OCI-M2 (cell line): ENCODE measurements at regions not wholly inside any gene's neighbourhood (a gene's known extent, or its start where the extent isn't known, plus 50 kb on each side); places are given as distances from the start of the nearest gene placed in this dataset.

ENCODE experiments used
- DNase-seq: peaks from one replicate; lab custom pipeline; 2025; ENCODE audit not compliant: unreplicated experiment; lab: John Stamatoyannopoulos, UW

GRCh38 chr9:23412458-23412857 is 413.6 kb downstream of the ELAVL2 start:
- DNase-seq = no peak

DNA sequence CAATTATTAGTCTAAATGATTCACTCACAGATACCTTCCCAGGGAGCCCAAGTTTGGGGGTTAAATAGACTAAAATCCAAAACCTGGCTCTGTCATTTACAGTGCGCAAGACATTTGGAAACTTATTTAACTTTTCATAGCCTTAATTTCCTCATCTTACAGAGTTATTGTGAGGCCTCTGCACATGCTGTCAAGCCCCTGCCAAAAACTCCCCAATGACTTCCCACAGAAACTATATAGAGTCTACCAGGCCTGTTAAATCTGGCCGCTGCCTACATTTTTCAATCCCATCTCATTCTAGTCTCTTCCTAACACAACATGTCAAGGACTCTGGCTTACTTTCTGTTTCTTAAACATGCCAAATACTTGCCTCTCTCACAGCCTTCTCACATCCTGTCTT is 412.5 kb downstream of the ELAVL2 start:
- no peak for DNase-seq

DNA sequence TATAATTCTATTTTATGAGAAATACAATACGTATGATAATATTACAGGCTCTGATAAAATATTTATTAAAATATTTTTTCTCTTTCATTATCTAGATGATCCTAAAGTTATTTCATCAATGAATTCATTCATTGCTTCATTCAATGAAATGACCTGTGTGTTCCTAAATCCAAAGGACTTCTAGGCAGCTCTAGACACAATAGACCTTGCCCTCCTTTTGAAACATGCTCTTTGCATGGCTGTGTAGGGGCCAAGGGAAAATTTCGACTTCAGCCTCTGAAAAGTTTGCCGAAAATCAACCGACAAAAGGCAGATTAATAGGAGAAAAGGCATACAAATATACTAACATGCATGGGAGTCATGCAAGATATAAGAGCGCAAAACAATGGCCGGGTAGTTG is 402.0 kb downstream of the ELAVL2 start:
- no peak for DNase-seq

DNA sequence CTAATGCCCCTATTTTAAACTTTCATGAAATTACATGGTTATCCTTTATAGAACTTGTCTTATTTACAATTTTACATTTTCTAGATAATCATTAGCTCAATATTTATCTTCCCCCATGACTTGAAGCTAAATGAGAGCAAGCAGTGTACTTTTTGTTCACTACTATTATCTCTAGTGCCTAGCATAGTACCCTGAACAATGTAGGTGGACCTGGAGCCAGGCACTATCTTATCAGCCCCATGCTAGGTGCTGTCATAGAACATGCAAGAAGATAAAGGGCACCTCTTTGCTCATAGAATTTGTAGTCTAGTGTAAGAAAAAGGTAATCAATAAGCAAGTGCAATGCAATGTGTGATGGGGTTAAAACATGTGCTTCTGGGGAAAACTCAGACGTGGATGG is 399.9 kb downstream of the ELAVL2 start:
- DNase-seq = no peak

- no peak for DNase-seq
Measured at GRCh38 chr9:23431459-23431858, 394.6 kb downstream of the ELAVL2 start.

DNA sequence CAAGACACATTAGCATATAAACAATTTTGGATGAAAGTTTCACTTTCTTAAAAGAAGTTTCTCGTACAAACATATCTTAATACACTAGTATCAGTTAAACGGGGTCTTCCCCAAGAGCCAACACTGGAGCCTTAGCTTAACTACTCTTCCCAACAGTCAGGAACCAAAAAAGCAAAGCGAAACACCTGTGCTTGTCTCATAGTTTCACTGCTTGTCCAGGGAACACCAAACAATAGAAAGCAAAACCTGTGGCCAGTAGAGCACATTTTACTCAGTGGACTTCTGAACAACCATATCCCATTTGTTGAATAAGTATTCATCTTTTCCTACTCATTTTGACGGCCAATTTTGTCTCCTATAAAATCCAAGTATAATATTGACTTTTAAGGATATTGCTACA is 391.4 kb downstream of the ELAVL2 start:
- DNase-seq = no peak

GRCh38 chr9:23438299-23438907 is 387.6 kb downstream of the ELAVL2 start:
- DNase-seq = no peak

DNA sequence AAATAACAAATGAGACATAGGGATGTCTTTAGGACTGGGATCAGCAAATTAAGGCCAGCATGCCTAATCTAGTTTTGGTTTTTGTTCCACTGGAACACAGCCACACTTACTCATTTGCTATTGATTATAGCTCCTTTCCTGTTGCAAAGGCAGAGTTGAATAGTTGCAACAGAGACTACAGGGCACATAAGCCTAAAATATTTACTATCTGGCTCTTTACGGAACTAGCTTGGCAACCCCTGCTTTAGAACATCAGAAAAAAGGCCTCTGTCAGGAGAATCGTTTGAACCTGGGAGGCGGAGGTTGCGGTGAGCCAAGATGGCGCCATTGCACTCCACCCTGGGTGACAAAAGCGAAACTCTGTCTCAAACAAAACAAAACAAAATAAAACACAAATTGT is 384.8 kb downstream of the ELAVL2 start:
- no peak for DNase-seq

- DNase-seq = no peak
Measured at GRCh38 chr9:23444658-23445057, 381.4 kb downstream of the ELAVL2 start.

- no peak for DNase-seq
Measured at GRCh38 chr9:23447166-23447565, 378.9 kb downstream of the ELAVL2 start.

DNA sequence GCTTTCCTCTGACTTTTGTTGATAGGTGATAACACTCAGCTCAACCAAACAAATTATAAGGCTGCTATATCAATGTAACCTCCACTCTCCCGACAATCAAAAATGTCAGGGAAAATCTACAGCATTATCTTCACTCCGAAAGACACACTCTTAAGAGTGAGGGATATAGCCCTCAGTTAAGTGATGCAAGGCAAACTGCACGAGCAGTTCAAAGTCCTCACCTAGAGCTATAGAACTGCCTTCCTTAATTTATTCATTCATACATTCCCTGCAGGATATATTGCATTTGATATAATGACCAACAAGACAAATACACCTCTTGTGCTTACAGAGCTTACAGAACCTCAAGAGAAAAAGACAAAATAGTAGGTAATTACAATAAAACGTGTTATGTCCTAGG is 378.1 kb downstream of the ELAVL2 start:
- no peak for DNase-seq

DNA sequence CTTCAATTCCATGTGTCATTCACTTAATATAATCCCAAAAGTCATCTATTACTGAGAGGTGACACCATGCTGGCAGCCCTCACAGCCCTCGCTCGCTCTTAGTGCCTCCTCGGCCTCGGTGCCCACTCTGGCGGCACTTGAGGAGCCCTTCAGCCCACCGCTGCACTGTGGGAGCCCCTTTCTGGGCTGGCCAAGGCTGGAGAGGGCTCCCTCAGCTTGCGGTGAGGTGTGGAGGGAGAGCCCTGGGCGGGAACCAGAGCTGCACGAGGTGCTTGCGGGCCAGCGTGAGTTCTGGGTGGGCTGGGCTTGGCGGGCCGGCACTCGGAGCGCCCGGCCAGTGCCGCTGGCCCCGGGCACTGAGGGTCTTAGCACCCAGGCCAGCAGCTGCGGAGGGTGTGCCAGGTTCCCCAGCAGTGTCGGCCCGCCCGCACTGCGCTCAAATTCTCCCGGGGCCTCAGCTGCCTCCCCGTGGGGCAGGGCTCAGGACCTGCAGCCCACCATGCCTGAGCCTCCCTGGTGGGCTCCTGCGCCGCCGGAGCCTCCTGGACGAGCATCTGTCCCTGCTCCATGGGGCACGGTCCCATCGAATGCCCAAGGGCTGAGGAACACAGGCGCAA is 374.1 kb downstream of the ELAVL2 start:
- DNase-seq = no peak

DNA sequence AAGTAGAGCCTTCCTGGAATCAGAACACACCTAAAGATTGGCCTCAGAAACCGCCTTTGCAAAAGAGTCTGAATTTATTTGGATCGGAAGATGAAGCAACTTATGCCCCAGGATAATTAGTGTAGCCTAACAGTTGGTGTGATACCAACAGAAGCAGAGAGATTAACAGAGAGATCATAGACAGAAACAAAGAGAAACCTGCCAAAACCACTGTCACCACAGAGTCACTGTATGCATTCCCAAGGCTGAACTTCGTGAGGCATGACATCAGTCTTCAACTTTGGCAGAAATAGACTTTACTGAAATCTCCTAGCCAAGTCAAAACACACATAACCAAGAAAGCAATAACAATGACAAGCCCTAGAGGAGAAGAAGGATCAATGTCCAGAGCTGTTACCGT is 361.8 kb downstream of the ELAVL2 start:
- DNase-seq = no peak

DNA sequence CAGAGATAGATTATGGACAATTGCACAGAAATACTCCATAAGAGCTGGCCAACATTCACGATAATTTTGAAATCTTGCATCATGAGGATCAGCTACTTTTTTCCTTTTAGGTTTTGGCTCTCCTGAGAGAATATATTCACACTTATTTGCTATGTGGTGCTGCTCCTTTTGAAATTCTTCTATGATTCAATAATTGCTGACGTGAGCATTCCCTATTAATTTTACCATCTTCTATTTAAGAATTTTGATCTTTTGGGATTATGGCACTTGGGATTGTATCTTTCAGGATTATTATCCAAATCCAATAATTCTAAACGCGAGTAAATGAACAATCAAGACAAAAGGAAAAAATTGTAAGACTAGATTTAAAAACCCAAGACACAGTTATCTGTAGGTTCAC is 358.8 kb downstream of the ELAVL2 start:
- no peak for DNase-seq

DNA sequence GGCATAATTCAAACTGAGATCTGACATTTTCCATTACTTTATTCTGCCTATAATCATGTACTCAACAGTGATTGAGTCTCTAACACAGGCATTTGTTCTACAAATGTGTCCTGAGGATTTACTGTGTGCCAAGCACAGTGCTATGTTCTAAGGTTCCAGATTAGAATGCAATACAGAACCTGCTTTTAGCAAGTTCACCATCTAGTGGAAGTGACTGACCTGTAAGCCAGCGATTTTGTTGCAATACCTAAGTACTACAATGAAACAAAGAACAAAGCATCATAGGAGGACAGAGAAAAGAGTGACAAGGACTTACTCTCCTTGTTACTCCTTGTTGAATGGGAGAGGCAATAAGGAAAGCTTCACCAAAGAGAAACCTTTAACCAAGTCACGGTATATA is 348.1 kb downstream of the ELAVL2 start:
- no peak for DNase-seq

GRCh38 chr9:23483566-23483965 is 342.5 kb downstream of the ELAVL2 start:
- DNase-seq = no peak

DNA sequence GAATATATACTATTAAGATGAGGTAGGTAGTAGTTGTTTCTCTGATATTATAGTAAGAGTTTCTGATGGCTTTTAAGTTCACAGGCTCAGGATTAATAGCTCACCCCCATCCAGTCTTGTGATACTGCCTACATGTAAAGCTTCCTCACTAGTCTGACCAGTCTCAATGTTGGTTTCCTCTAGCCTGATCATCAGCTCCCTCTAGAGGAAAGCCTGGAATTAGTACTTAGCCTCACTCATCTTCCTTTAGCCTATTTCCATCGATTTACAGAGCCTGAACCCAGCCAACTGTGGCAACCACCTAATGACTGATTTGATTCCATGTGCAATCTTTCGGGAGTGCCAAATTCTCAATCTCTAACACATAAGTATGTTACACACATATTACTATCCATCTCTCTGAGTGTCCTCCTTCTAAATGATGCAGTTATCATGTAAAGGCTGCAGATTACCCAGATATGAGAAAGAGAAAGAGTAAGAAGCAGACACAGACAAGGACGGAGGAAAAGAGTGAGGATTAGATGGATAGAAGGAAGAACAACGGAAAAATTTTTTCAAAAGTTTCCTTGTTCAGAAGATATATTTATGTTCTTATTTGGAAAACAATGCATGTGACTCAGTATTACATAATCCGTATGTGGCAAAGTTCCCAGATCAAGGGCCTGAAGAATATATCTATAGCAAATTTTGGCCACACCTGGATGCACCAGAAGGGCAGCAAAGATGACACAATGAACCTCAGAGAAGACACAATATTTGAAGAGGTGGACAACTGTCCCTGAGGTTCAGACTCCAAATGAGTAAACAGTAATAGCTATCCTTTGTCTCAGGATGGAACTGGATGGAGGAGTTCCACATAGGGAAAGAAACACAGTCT is 333.7 kb downstream of the ELAVL2 start:
- DNase-seq = no peak

GRCh38 chr9:23493219-23493618 is 332.8 kb downstream of the ELAVL2 start:
- DNase-seq = no peak

GRCh38 chr9:23496489-23497136 is 329.4 kb downstream of the ELAVL2 start:
- no peak for DNase-seq

- no peak for DNase-seq
Measured at GRCh38 chr9:23497137-23497504, 328.9 kb downstream of the ELAVL2 start.

DNA sequence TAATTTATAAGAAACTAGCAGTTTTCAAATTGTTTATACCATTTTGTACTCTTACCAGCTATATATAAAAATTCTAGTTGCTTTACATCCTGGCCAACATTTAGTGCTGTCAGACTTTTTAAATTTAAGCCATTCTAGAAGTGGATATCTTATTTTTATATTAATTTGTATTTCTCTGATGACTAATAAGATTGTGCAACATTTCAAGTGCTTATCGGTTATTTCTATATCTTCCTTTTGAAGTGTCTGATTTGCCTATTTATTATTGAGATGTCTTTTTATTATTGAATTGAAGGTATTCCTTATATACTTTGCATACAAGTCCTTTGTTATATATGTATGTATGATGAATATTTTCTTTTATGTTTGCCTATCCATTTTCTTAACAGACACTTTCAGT is 324.0 kb downstream of the ELAVL2 start:
- DNase-seq = no peak

- no peak for DNase-seq
Measured at GRCh38 chr9:23522952-23523351, 303.1 kb downstream of the ELAVL2 start.
